MCF 10A (cell line): ENCODE measurements at regions not wholly inside any gene's neighbourhood (a gene's known extent, or its start where the extent isn't known, plus 50 kb on each side); places are given as distances from the start of the nearest gene placed in this dataset.

Experiments used
- BruUV-seq: library from RNA; stranded (reverse); fragments of 400-500 nt; replicated peaks from 2 replicates; lab custom pipeline; 2021; lab: Mats Ljungman, UMichigan
- CTCF ChIA-PET: fragments of 300-600 bp; sonication (Branson Sonifier 250); formaldehyde crosslinking; extraction: SDS; loops from one replicate; lab custom pipeline; 2021; ENCODE audit warnings: antibody characterized with exemption, inconsistent platforms; lab: Yijun Ruan, JAX
- POLR2A ChIA-PET: fragments of 300-600, 350-650 bp; sonication (Branson Sonifier 250); formaldehyde crosslinking; extraction: SDS; loops from one replicate; lab custom pipeline; 2020; ENCODE audit warnings: antibody characterized with exemption, inconsistent platforms; lab: Yijun Ruan, JAX
- DNase-seq: peaks from one replicate; pipeline ENCODE4 v3.0.0-alpha.2; 2018; ENCODE audit not compliant: unreplicated experiment
- H3K27ac Mint-ChIP-seq: one replicate; pipeline ENCODE4 v1.8.0; 2022; ENCODE audit warnings: mild to moderate bottlenecking, low read depth, mixed read lengths; ENCODE audit not compliant: unreplicated experiment
- H3K27me3 Mint-ChIP-seq: one replicate; pipeline ENCODE4 v1.8.0; 2022; ENCODE audit warnings: mixed read lengths; ENCODE audit not compliant: insufficient read depth, unreplicated experiment
- H3K36me3 Mint-ChIP-seq: one replicate; pipeline ENCODE4 v1.8.0; 2022; ENCODE audit warnings: mild to moderate bottlenecking, moderate library complexity, mixed read lengths; ENCODE audit not compliant: insufficient read depth, unreplicated experiment
- H3K4me1 Mint-ChIP-seq: one replicate; pipeline ENCODE4 v1.8.0; 2022; ENCODE audit warnings: mixed read lengths; ENCODE audit not compliant: insufficient read depth, unreplicated experiment
- H3K4me3 Mint-ChIP-seq: one replicate; pipeline ENCODE4 v1.8.0; 2022; ENCODE audit warnings: mild to moderate bottlenecking, moderate library complexity, mixed read lengths; ENCODE audit not compliant: unreplicated experiment
- H3K9me3 Mint-ChIP-seq: one replicate; pipeline ENCODE4 v1.8.0; 2022; ENCODE audit warnings: mixed read lengths; ENCODE audit not compliant: unreplicated experiment
- CTCF ChIP-seq: fragments of 200-600 bp; IDR thresholded peaks from one replicate; pipeline ENCODE4 v1.8.0; 2022; ENCODE audit warnings: antibody characterized with exemption, mild to moderate bottlenecking; ENCODE audit not compliant: unreplicated experiment
- intact Hi-C: fragments of 100-400 bp; cut with micrococcal nuclease; formaldehyde crosslinking; loops from 2 replicates; pipeline ENCODE4 v1.14.1; 2022

GRCh38 chrX:132561483-132561882 lies 72.6 kb upstream of the MBNL3 start:
- H3K4me1 Mint-ChIP-seq: no peaks in the 10 kb centered on the region
- CTCF ChIA-PET: interaction anchor here (0.6 kb wide), 1 partner anchor 70 kb away, joined by 5 read pairs; no protein-coding TSS in a partner anchor
- POLR2A ChIA-PET: no interaction called here
- peaks cover 67% of the 10 kb centered on the region for H3K27me3 Mint-ChIP-seq
- no TSS peak for BruUV-seq
- DNase-seq: peak; percentile 2
- H3K9me3 Mint-ChIP-seq: no peaks in the 10 kb centered on the region
- H3K36me3 Mint-ChIP-seq: no peaks in the 10 kb centered on the region
- TF ChIP-seq CTCF: no peak
- H3K27ac Mint-ChIP-seq: no peak overlapping the region
- intact Hi-C loops: no loop called here
- H3K4me3 Mint-ChIP-seq: no peak overlapping the region

- intact Hi-C loops: no loop called here
- POLR2A ChIA-PET: interaction anchor here (0.6 kb wide), 1 partner anchor 137 kb away, joined by 3 read pairs; no protein-coding TSS in a partner anchor
- Mint-ChIP-seq H3K9me3 (no peaks in the 10 kb centered on the region), H3K36me3 (no peaks in the 10 kb centered on the region), H3K27ac (no peak overlapping the region), H3K4me1 (no peaks in the 10 kb centered on the region), H3K4me3 (no peak overlapping the region), H3K27me3 (peaks cover 66% of the 10 kb centered on the region)
- no peak for TF ChIP-seq CTCF
- DNase-seq: no peak
- CTCF ChIA-PET: interaction anchor here (0.6 to 0.7 kb wide), 2 partner anchors 14 to 45 kb away, joined by 3 to 7 read pairs; no protein-coding TSS in a partner anchor
- no TSS peak for BruUV-seq
Measured at GRCh38 chrX:132559101-132559500, 70.3 kb upstream of the MBNL3 start.

GRCh38 chrX:132539611-132540010 lies 50.8 kb upstream of the MBNL3 start:
- DNase-seq: no peak
- Mint-ChIP-seq H3K4me1 (no peaks in the 10 kb centered on the region), H3K4me3 (no peak overlapping the region), H3K36me3 (no peaks in the 10 kb centered on the region), H3K9me3 (no peaks in the 10 kb centered on the region), H3K27ac (no peak overlapping the region), H3K27me3 (peaks cover 67% of the 10 kb centered on the region)
- ChIA-PET CTCF (no interaction called here), POLR2A (interaction anchor here (0.9 kb wide), 1 partner anchor 9 kb away, joined by 4 read pairs; no protein-coding TSS in a partner anchor)
- no TSS peak for BruUV-seq
- intact Hi-C loops: no loop called here
- no peak for TF ChIP-seq CTCF
